Muscle layer of duodenum (tissue), 2 donors: ENCODE measurements at regions not wholly inside any gene's neighbourhood (a gene's known extent, or its start where the extent isn't known, plus 50 kb on each side); places are given as distances from the start of the nearest gene placed in this dataset.
"Not testable (repeated sequence)": the region's sequence is repeated elsewhere in the genome, so short reads cannot be mapped to it uniquely, and the experiment has no call there.

Source experiments
- H3K27ac ChIP-seq: one replicate; pipeline ENCODE4 v1.7.0; 2013; ENCODE audit warnings: mild to moderate bottlenecking, low read length
- H3K27me3 ChIP-seq: one replicate; pipeline ENCODE4 v1.7.0; 2013; ENCODE audit warnings: low read depth, mild to moderate bottlenecking, control low read depth, low read length
- H3K36me3 ChIP-seq, 2 donors: one replicate each; pipeline ENCODE4 v1.7.0; 2013; ENCODE audit warnings: low read length in 2 of 2, control low read depth in 1 of 2, mild to moderate bottlenecking in 1 of 2; ENCODE audit not compliant: insufficient read depth in 2 of 2, control insufficient read depth in 1 of 2
- H3K4me1 ChIP-seq, 2 donors: one replicate each; pipeline ENCODE4 v1.7.0; 2013; ENCODE audit warnings: low read length in 2 of 2, mild to moderate bottlenecking in 2 of 2, control low read depth in 1 of 2, moderate library complexity in 1 of 2; ENCODE audit not compliant: insufficient read depth in 2 of 2, control insufficient read depth in 1 of 2
- H3K4me3 ChIP-seq, 2 donors: one replicate each; pipeline ENCODE4 v1.7.0; 2013; ENCODE audit warnings: low read length in 2 of 2, low read depth in 1 of 2, mild to moderate bottlenecking in 1 of 2
- H3K9me3 ChIP-seq, 2 donors: one replicate each; pipeline ENCODE4 v1.7.0; 2013; ENCODE audit warnings: low read length in 2 of 2, control low read depth in 1 of 2, mild to moderate bottlenecking in 1 of 2; ENCODE audit not compliant: control insufficient read depth in 1 of 2
- donor health status: healthy.

DNA sequence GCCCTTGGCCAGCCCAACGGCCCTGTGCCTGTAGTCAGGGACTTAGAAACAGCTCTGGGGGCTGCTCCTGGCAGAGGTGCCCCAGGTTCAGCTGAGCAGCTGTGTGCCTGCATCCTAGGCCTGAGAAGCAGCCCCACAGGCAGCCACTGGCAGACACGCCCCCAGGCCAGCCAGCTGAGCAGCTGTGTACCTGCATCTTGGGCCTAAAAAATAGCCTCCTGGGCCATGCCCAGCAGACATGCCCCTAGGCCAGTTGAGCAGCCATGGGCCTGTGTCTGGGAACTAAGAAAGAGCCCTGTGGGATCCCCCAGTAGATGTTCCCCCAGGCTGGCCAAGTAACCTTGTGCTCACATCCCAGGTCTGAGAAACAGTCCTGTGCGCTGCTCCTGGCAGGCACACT is 64.0 kb downstream of the TBR1 start:
- no peaks in the 10 kb centered on the region for H3K27me3 ChIP-seq
- H3K36me3 ChIP-seq: no peaks in the 10 kb centered on the region
- H3K4me3 ChIP-seq: peak overlapping the region in 1 of 2 donors; percentile 29
- no peaks in the 10 kb centered on the region for H3K4me1 ChIP-seq
- H3K9me3 ChIP-seq: peaks cover 0 to 32% of the 10 kb centered on the region in 2 donors
- no peak overlapping the region for H3K27ac ChIP-seq

DNA sequence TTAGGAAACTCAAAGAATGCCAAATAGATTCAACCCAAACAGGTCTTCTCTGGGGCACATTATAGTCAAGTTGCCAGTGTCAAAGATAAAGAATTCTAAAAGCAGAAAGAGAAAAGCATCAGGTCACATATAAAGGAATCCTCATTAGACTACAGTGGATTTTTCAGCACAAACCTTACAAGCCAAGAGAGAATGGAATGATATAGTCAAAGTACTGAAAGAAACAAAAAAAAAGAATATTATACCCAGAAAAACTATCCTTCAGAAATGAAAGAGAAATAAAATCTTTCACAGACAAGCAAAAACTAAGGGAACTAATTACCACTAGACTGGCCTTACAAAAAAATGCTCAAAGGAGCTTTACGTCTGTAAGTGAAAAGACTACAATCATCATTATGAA is 65.5 kb downstream of the TBR1 start:
- Histone ChIP-seq H3K36me3 (no peaks in the 10 kb centered on the region), H3K27ac (no peak overlapping the region)

DNA sequence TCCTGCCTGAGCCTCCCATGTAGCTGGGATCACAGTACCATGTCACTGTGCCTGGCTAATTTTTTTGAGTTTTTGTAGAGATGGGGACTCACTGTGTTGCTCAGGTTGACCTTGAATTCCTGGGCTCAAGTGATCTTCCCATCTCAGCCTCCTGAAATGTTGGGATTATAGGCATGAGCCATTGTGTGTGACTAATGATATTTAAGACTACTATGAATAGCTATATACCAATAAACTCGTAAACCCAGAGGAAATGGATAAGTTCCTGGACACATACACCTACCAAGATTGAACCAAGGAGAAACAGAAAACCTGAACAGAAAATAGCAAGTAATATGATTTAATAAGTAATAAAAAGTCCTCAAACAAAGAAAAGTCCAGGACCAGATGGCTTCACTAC is 68.0 kb downstream of the TBR1 start:
- no peaks in the 10 kb centered on the region for H3K27me3 ChIP-seq
- no peak overlapping the region for H3K4me3 ChIP-seq
- no peak overlapping the region for H3K27ac ChIP-seq

More for the DNA sequence above, 65.5 kb downstream of the TBR1 start:
- H3K27me3 ChIP-seq: no peaks in the 10 kb centered on the region
- no peaks in the 10 kb centered on the region for H3K4me1 ChIP-seq
- no peak overlapping the region for H3K4me3 ChIP-seq
- peaks cover 0 to 32% of the 10 kb centered on the region in 2 donors for H3K9me3 ChIP-seq

DNA sequence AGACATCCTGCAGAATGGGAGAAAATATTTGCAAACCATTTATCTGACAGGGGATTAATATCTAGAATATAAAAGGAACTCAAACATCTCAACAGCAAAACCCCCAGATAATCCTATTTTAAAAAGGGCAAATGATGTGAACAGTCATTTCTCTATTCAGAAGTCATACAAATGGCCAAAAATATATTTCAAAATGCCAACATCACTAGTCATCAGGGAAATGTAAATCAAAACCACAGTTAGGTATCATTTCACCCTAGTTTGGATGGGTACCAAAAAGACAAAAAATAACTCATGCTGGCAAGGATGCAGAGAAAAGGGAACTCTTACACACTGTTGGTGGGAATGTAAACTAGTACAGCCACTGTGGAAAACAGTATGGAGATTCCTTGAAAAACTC is 70.0 kb downstream of the TBR1 start:
- no peak overlapping the region for H3K4me3 ChIP-seq
- H3K27ac ChIP-seq: no peak overlapping the region

More for the DNA sequence above, 68.0 kb downstream of the TBR1 start:
- H3K36me3 ChIP-seq: no peaks in the 10 kb centered on the region
- peaks cover 0 to 32% of the 10 kb centered on the region in 2 donors for H3K9me3 ChIP-seq
- H3K4me1 ChIP-seq: no peaks in the 10 kb centered on the region

DNA sequence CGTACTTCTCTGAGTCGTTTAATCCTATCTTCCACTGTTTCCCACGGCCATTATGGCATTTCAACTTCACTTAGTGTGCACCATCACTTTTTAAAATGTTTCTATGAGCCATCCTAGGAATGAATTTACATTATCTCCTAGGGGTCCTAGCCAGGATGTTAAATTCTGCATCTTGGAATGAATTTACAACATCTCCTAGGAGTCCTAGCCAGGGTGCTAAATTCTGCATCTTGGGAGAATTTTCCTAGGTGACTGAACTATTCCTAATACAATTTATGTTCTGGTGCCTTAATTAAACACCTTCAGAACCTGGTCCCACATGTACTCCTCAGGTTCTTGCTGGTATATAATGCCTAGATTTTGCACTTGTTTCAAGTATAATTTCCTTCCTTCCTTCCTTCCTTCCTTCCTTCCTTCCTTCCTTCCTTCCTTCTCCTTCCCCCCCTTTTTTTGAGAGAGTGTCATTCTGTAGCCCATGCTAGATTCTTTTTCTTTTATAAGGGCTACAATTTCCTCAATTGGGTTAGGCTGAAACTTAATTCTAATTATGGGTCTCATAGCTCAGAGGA is 72.1 kb downstream of the TBR1 start:
- Histone ChIP-seq H3K27ac (no peak overlapping the region), H3K4me1 (no peaks in the 10 kb centered on the region), H3K9me3 (peaks cover 0 to 4% of the 10 kb centered on the region in 2 donors), H3K27me3 (no peaks in the 10 kb centered on the region), H3K4me3 (no peak overlapping the region), H3K36me3 (no peaks in the 10 kb centered on the region)

More for the DNA sequence above, 70.0 kb downstream of the TBR1 start:
- Histone ChIP-seq H3K4me1 (no peaks in the 10 kb centered on the region), H3K36me3 (no peaks in the 10 kb centered on the region), H3K27me3 (no peaks in the 10 kb centered on the region), H3K9me3 (peaks cover 0 to 17% of the 10 kb centered on the region in 2 donors)

DNA sequence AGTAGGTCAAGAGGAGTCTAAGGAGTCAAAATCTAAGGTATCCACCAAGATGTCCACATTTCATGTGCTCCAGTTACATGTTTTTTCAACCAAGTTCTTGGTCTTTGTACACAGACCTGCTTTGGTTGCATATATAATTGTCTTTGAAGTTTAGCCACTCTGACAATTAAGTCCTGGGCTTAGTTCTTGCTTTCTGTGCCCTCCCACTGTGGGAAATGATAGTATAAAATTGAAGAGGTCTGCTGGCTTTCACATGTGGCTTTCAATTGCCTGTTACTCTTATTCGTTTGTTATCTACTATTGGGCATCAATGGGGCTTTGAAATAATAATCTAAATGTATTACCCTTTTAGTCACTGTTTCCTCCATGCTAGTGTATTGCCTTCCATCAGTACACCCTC is 72.8 kb downstream of the TBR1 start:
- no peak overlapping the region for H3K27ac ChIP-seq
- H3K4me3 ChIP-seq: no peak overlapping the region
- H3K9me3 ChIP-seq: peaks cover 0 to 3% of the 10 kb centered on the region in 2 donors
- H3K36me3 ChIP-seq: no peaks in the 10 kb centered on the region
- no peaks in the 10 kb centered on the region for H3K27me3 ChIP-seq
- H3K4me1 ChIP-seq: no peaks in the 10 kb centered on the region

DNA sequence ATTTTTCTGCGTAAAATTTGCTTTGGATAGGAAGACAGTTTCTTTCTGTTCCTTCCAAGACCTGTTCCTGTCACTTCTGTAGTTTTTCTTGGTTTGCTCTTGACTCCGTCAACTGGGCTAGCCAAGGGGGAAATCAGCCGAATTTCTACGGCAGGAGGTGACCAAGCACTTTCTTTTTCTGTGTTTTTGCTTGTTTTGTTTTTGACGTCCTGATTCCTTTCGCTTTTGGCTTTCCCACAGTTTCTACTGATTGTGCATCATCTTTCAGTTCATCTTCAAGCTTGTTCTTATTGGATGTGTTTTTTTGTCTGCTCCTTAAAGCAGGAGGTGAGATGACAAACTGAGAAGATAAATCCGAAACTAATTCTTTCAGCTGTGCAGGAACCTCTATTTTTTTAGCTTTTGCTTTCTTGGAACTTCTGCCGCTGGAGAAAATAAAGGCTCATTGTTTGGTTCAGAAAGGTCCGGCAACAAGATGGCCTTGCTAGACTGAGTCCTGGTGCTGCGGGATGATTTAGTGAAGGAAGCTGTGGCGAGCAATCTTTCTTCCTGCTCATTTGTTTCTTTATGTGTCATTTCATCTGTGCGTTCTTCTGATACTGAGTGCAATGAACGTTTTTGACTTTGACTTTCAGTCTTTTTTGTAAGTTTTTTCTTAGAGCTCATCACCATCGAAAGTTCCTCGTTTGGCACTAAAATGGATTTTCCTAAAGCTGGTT is 85.0 kb downstream of the TBR1 start:
- H3K4me1 ChIP-seq, H3K27ac ChIP-seq, H3K4me3 ChIP-seq, H3K27me3 ChIP-seq, H3K9me3 ChIP-seq, H3K36me3 ChIP-seq: not testable (repeated sequence)

DNA sequence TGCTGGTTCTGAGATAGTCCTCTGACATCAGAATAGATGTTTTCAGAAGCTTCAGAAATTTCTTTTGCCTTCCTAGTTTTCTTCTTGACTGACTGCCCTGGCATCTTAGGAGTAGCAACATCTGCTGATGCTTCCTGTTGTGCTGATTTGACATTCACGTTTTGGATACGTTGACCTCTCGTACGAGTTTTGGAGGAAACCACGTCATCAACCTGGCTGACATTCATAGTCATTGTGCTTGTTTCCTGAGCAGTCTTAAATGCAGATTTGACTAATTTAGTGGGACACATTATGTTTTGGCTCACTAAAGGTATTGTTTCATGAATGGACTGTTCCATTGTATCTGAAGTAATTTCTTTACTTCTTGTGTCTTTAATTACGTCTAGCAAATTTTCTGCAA is 86.2 kb downstream of the TBR1 start:
- H3K27ac ChIP-seq, H3K4me1 ChIP-seq, H3K36me3 ChIP-seq, H3K9me3 ChIP-seq, H3K4me3 ChIP-seq, H3K27me3 ChIP-seq: not testable (repeated sequence)

DNA sequence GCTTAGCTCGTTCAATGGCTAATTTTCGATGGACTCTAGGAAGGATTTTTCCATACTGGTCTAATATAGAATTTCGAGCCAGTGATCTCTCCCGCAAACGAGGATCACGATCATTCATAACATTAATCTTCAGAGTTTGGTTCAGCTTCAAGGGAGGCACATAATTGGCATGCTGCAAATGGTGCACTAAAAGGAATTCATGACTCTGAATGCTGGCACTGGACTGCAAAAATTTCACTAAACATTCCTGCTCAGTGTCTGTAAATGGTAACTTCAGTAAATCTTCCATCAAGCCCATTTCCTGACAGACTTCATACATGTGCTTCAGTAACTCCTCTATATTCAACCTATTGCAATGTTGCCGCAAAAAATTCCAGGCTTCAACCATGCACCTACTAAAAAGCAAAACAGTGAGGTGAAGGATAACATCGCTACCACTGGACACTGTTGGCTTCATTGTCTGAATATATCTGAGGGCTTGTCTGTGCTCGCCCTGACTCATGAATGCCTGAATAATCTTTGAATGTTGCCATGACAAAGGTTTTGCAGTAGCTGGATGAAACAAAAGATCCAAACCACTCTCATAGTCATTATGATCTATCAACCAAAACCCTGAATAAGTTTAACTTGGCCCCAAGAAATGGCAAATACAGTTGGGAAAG is 88.7 kb downstream of the TBR1 start:
- H3K27ac ChIP-seq, H3K4me1 ChIP-seq, H3K36me3 ChIP-seq, H3K4me3 ChIP-seq, H3K27me3 ChIP-seq, H3K9me3 ChIP-seq: not testable (repeated sequence)

DNA sequence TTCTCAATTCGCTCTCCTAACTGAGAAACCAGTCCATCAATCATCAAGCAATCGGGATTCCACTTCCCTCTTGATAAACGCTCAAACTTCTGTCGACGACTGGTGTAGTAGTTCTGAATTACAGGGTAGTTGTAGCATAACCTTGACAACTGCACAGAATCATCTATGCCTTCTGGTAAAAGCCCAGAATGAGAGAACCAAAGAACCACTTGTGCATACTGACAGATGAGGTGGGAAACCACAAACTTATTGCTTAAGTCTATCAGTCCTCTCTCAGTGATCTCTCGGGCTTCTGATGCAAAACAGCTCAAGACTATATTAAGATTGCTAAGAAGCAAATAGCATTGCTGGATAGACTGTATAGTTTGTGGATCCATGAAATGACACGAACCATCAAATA is 89.4 kb downstream of the TBR1 start:
- H3K27ac ChIP-seq, H3K4me3 ChIP-seq, H3K4me1 ChIP-seq, H3K27me3 ChIP-seq, H3K9me3 ChIP-seq, H3K36me3 ChIP-seq: not testable (repeated sequence)

DNA sequence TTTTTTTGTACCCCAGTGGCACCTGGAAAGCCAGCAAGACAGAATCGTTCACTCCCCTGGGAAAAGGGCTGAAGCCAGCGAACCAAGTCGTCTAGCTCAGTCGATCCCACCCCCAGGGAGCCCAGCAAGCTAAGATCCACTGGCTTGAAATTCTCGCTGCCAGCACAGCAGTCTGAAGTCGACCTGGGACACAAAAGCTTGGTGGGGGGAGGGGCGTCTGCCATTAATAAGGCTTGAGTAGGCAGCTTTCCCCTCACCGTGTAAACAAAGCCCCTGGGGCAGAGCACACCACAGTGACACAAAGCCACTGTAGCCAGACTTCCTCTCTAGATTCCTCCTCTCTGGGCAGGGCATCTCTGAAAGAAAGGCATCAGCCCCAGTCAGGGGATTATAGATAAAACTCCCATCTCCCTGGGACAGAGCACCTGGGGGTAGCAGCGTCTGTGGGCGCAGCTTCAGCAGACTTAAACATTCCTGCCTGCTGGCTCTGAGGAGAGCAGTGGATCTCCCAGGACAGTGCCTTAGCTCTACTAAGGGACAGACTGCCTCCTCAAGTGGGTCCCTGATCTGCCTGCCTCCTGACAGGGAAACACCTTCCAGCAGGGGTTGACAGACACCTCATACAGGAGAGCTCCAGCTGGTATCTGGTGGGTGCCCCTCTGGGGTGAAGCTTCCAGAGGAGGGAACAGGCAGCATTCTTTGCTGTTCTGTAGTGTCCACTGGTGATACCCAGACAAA is 97.4 kb downstream of the TBR1 start:
- H3K9me3 ChIP-seq, H3K4me1 ChIP-seq, H3K36me3 ChIP-seq, H3K27ac ChIP-seq, H3K4me3 ChIP-seq, H3K27me3 ChIP-seq: not testable (repeated sequence)
